GM23248 (cell line): ENCODE measurements at regions not wholly inside any gene's neighbourhood (a gene's known extent, or its start where the extent isn't known, plus 50 kb on each side); places are given as distances from the start of the nearest gene placed in this dataset.

Experiments
- EZH2 ChIP-seq: fragments of 200-600 bp; sonication (generic); IDR thresholded peaks from 2 replicates; pipeline ENCODE4 v1.6.1; 2018; ENCODE audit warnings: antibody characterized with exemption, mild to moderate bottlenecking; ENCODE audit not compliant: insufficient read depth, poor library complexity, severe bottlenecking
- EZH2phosphoT487 ChIP-seq: fragments of 200-600 bp; sonication (generic); IDR thresholded peaks from 2 replicates; pipeline ENCODE4 v1.6.1; 2018; ENCODE audit warnings: antibody characterized with exemption, moderate library complexity, mild to moderate bottlenecking, low read depth; ENCODE audit not compliant: insufficient read depth

- TF ChIP-seq EZH2 (no peak), EZH2phosphoT487 (no peak)
Observed at GRCh38 chr10:128929131-128929530, 537.9 kb upstream of the MGMT start.
